Chondrocyte (in vitro differentiated cells): ENCODE measurements at regions not wholly inside any gene's neighbourhood (a gene's known extent, or its start where the extent isn't known, plus 50 kb on each side); places are given as distances from the start of the nearest gene placed in this dataset.

Experiments
- DNase-seq: peaks from one replicate; pipeline ENCODE4 v3.0.0; 2021; ENCODE audit warnings: mixed read lengths, low spot score
- H3K27ac Mint-ChIP-seq: one replicate; pipeline ENCODE4 v1.8.0; 2021; ENCODE audit warnings: mild to moderate bottlenecking, moderate library complexity, mixed read lengths; ENCODE audit not compliant: unreplicated experiment
- H3K27me3 Mint-ChIP-seq: 2 replicates; pipeline ENCODE4 v1.8.0; 2021; ENCODE audit warnings: low read depth, mixed read lengths
- H3K36me3 Mint-ChIP-seq: 2 replicates; pipeline ENCODE4 v1.8.0; 2021; ENCODE audit warnings: low read depth, mixed read lengths
- H3K4me1 Mint-ChIP-seq: 2 replicates; pipeline ENCODE4 v1.8.0; 2021; ENCODE audit warnings: low read depth, mild to moderate bottlenecking, mixed read lengths
- H3K4me3 Mint-ChIP-seq: one replicate; pipeline ENCODE4 v1.8.0; 2021; ENCODE audit warnings: mild to moderate bottlenecking, moderate library complexity, mixed read lengths; ENCODE audit not compliant: unreplicated experiment
- H3K9me3 Mint-ChIP-seq: 2 replicates; pipeline ENCODE4 v1.8.0; 2021; ENCODE audit warnings: low read depth, mixed read lengths
- CTCF ChIP-seq: fragments of 200-600 bp; sonication (generic); IDR thresholded peaks from 2 replicates; pipeline ENCODE4 v1.5.0; 2021; ENCODE audit warnings: antibody characterized with exemption, mild to moderate bottlenecking, moderate library complexity

DNA sequence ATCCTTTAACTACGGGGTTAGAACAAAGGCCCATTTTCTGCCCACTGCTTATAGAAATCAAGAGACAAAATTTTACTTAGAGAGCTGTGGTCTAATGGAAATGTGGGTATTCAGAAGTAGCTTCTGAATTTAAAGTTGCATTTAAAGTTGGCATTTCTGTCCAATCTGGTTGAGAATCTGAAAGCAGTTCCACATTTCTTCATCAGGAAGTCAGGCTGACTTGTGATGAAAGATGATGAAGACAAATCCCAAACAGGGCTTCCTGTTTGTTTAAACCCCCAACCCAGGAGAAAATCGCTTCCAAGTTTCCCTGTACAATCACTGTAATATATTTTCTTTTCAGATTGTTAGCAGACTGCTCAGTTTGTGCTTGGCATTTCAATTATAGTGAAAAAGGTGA is 345.3 kb downstream of the SPRY1 start:
- H3K36me3 Mint-ChIP-seq = no peaks in the 10 kb centered on the region
- H3K27me3 Mint-ChIP-seq = no peaks in the 10 kb centered on the region
- H3K27ac Mint-ChIP-seq = peak overlapping the region; percentile 53
- TF ChIP-seq CTCF = no peak
- no peak for DNase-seq
- peaks cover 5% of the 10 kb centered on the region for H3K9me3 Mint-ChIP-seq
- no peak overlapping the region for H3K4me3 Mint-ChIP-seq
- peaks cover 14% of the 10 kb centered on the region for H3K4me1 Mint-ChIP-seq

GRCh38 chr4:123743848-123744247 is 347.3 kb downstream of the SPRY1 start:
- H3K36me3 Mint-ChIP-seq = no peaks in the 10 kb centered on the region
- H3K9me3 Mint-ChIP-seq = peaks cover 5% of the 10 kb centered on the region
- no peak for TF ChIP-seq CTCF
- no peaks in the 10 kb centered on the region for H3K27me3 Mint-ChIP-seq
- no peak overlapping the region for H3K4me3 Mint-ChIP-seq
- DNase-seq = no peak
- peaks cover 15% of the 10 kb centered on the region for H3K4me1 Mint-ChIP-seq
- H3K27ac Mint-ChIP-seq = no peak overlapping the region

GRCh38 chr4:123744664-123745290 is 348.2 kb downstream of the SPRY1 start:
- peaks cover 5% of the 10 kb centered on the region for H3K9me3 Mint-ChIP-seq
- no peaks in the 10 kb centered on the region for H3K36me3 Mint-ChIP-seq
- peaks cover 23% of the 10 kb centered on the region for H3K4me1 Mint-ChIP-seq
- no peaks in the 10 kb centered on the region for H3K27me3 Mint-ChIP-seq
- TF ChIP-seq CTCF = no peak
- no peak overlapping the region for H3K27ac Mint-ChIP-seq
- H3K4me3 Mint-ChIP-seq = no peak overlapping the region
- DNase-seq = no peak

- no peak for TF ChIP-seq CTCF
- no peaks in the 10 kb centered on the region for H3K9me3 Mint-ChIP-seq
- no peak overlapping the region for H3K4me3 Mint-ChIP-seq
- peaks cover 26% of the 10 kb centered on the region for H3K4me1 Mint-ChIP-seq
- H3K36me3 Mint-ChIP-seq = no peaks in the 10 kb centered on the region
- no peaks in the 10 kb centered on the region for H3K27me3 Mint-ChIP-seq
- H3K27ac Mint-ChIP-seq = no peak overlapping the region
- DNase-seq = no peak
Observed at GRCh38 chr4:123747016-123747415, 350.4 kb downstream of the SPRY1 start.

DNA sequence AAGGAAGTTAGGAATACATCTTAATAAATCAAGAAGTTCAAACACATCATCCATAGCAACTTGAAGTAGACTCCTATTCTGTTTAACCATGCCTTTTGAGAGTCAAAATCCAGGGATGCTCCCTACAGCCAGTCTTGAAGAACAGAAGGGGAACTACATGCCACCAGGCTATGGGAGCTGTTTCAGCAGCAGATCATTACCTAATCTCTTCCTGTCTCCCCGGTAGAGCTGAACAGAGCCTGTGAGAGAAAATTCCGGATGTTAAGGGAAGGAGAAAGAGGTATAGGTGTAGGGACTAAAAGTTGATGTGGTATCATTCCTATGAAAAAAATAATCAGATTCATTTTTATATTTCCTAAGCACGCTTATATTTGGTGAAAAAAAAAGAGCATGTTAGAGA is 352.2 kb downstream of the SPRY1 start:
- Mint-ChIP-seq H3K27ac (no peak overlapping the region), H3K27me3 (no peaks in the 10 kb centered on the region), H3K4me1 (peaks cover 17% of the 10 kb centered on the region), H3K4me3 (no peak overlapping the region), H3K9me3 (no peaks in the 10 kb centered on the region), H3K36me3 (no peaks in the 10 kb centered on the region)
- DNase-seq = no peak
- TF ChIP-seq CTCF = no peak
